Naive thymus-derived CD4-positive, alpha-beta T cell (primary cell): ENCODE measurements at regions not wholly inside any gene's neighbourhood (a gene's known extent, or its start where the extent isn't known, plus 50 kb on each side); places are given as distances from the start of the nearest gene placed in this dataset.

Source experiments
- ATAC-seq: fragments of 150-1000 bp; cut with Tn5 transposase; 2 replicates; pipeline ENCODE4 v1.10.0; 2021; ENCODE audit warnings: mild to moderate bottlenecking, moderate library complexity
- CTCF ChIA-PET: fragments of 350-600 bp; sonication (Branson Sonifier 250); formaldehyde crosslinking; loops from one replicate; lab custom pipeline; 2021; ENCODE audit warnings: antibody characterized with exemption; lab: Charles Lee
- POLR2A ChIA-PET: fragments of 350-600 bp; sonication (Branson Sonifier 250); formaldehyde crosslinking; loops from one replicate; lab custom pipeline; 2021; ENCODE audit warnings: antibody characterized with exemption, inconsistent platforms; lab: Charles Lee
- DNase-seq, 9 donors: peaks; one replicate each; pipeline versions ENCODE4 v3.0.0 to v3.0.0-alpha.2; 2020 to 2022; ENCODE audit warnings: mixed read lengths in 1 of 9
- H3K27ac ChIP-seq: one replicate; pipeline ENCODE4 v1.7.0; 2013; ENCODE audit warnings: mild to moderate bottlenecking, low read depth, low read length, moderate library complexity
- H3K27me3 ChIP-seq, 2 donors: one replicate each; pipeline ENCODE4 v1.7.0; 2013; ENCODE audit warnings: low read length in 2 of 2, mild to moderate bottlenecking in 2 of 2, moderate library complexity in 2 of 2; ENCODE audit not compliant: control insufficient read depth in 2 of 2, insufficient read depth in 2 of 2
- H3K36me3 ChIP-seq, 3 experiments: 1 replicate in 2 of 3; 2 replicates in 1 of 3; pipeline ENCODE4 v1.7.0; 2013; ENCODE audit warnings: low read length in 3 of 3, mild to moderate bottlenecking in 3 of 3, moderate library complexity in 1 of 3; ENCODE audit not compliant: insufficient read depth in 3 of 3, control insufficient read depth in 2 of 3
- H3K4me1 ChIP-seq, 2 donors: one replicate each; pipeline ENCODE4 v1.7.0; 2013; ENCODE audit warnings: low read length in 2 of 2, mild to moderate bottlenecking in 2 of 2, moderate library complexity in 1 of 2; ENCODE audit not compliant: control insufficient read depth in 2 of 2, insufficient read depth in 2 of 2
- H3K4me3 ChIP-seq: 2 replicates; pipeline ENCODE4 v1.7.0; 2013; ENCODE audit warnings: mild to moderate bottlenecking, low read length
- H3K9me3 ChIP-seq, 3 experiments: 1 replicate in 2 of 3; 2 replicates in 1 of 3; pipeline ENCODE4 v1.7.0; 2013; ENCODE audit warnings: low read length in 3 of 3; ENCODE audit not compliant: control insufficient read depth in 2 of 3
- H3K27ac Mint-ChIP-seq, 9 donors: one replicate each; pipeline ENCODE4 v1.8.0; 2020 to 2022; ENCODE audit warnings: mixed read lengths in 9 of 9, mild to moderate bottlenecking in 8 of 9, moderate library complexity in 5 of 9, inconsistent platforms in 2 of 9
- H3K27me3 Mint-ChIP-seq, 5 donors: one replicate each; pipeline ENCODE4 v1.8.0; 2021 to 2022; ENCODE audit warnings: mixed read lengths in 5 of 5, mild to moderate bottlenecking in 1 of 5
- H3K36me3 Mint-ChIP-seq, 5 donors: one replicate each; pipeline ENCODE4 v1.8.0; 2020 to 2022; ENCODE audit warnings: mixed read lengths in 5 of 5, mild to moderate bottlenecking in 3 of 5, inconsistent platforms in 1 of 5
- H3K4me1 Mint-ChIP-seq, 7 donors: one replicate each; pipeline ENCODE4 v1.8.0; 2020 to 2022; ENCODE audit warnings: mixed read lengths in 7 of 7, mild to moderate bottlenecking in 3 of 7, inconsistent platforms in 1 of 7
- H3K4me3 Mint-ChIP-seq, 10 donors: one replicate each; pipeline ENCODE4 v1.8.0; 2020 to 2022; ENCODE audit warnings: mild to moderate bottlenecking in 10 of 10, mixed read lengths in 10 of 10, moderate library complexity in 6 of 10, inconsistent platforms in 2 of 10
- H3K9me3 Mint-ChIP-seq, 11 donors: one replicate each; pipeline ENCODE4 v1.8.0; 2020 to 2022; ENCODE audit warnings: mixed read lengths in 11 of 11, mild to moderate bottlenecking in 4 of 11, inconsistent platforms in 1 of 11, moderate library complexity in 1 of 11
- intact Hi-C, 2 donors: fragments of 100-400 bp; cut with micrococcal nuclease; formaldehyde crosslinking; loops; one replicate each; pipeline ENCODE4 v1.15.1; 2023

- no peak for ATAC-seq
- intact Hi-C loops = no loop called here
- H3K4me1 Mint-ChIP-seq = peaks cover 18 to 47% (median 44%) of the 10 kb centered on the region in 7 donors
- no peaks in the 10 kb centered on the region for H3K27me3 ChIP-seq
- no peak overlapping the region for H3K4me3 ChIP-seq
- no peak overlapping the region for H3K4me3 Mint-ChIP-seq
- CTCF ChIA-PET = interaction anchor here (1.5 to 3.0 kb wide), 2 partner anchors 18 to 321 kb away, joined by 5 to 13 read pairs; no protein-coding TSS in a partner anchor
- H3K36me3 ChIP-seq = no peaks in the 10 kb centered on the region
- no peaks in the 10 kb centered on the region for H3K9me3 ChIP-seq
- H3K27ac ChIP-seq = no peak overlapping the region
- POLR2A ChIA-PET = interaction anchor here (0.6 to 2.0 kb wide), 2 partner anchors 15 to 604 kb away, joined by 3 to 6 read pairs; no protein-coding TSS in a partner anchor
- peaks cover 0 to 5% (median 0%) of the 10 kb centered on the region in 5 donors for H3K27me3 Mint-ChIP-seq
- peaks cover 0 to 15% (median 5%) of the 10 kb centered on the region in 11 donors for H3K9me3 Mint-ChIP-seq
- no peak for DNase-seq
- H3K27ac Mint-ChIP-seq = peak overlapping the region in 4 of 9 donors; percentile 26 to 49 (median 38)
- H3K4me1 ChIP-seq = peaks cover 12 to 31% of the 10 kb centered on the region in 2 donors
- peaks cover 0 to 12% (median 5%) of the 10 kb centered on the region in 5 donors for H3K36me3 Mint-ChIP-seq
Measured at GRCh38 chr13:30140973-30141372, 166.4 kb downstream of the KATNAL1 start.

DNA sequence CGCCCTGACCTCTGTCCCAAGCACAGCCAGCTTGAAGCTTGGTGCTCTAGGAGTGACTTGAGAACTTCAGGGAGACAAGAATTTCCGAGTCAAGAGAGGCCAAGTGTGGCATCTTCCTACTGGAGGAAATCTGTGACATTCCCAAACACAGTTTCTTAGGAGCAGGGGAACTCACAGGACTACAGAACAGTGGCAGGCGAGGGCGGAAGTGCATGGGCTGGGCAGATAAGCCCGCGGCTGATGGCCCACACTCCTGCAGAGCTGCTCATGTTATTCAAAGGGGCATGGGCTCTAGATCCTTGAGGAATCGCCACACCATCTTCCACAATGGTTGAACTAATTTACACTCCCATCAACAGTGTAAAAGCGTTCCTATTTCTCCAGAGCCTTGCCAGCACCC lies 168.8 kb downstream of the KATNAL1 start:
- CTCF ChIA-PET = interaction anchor here (0.8 kb wide), 1 partner anchor 16 kb away, joined by 3 read pairs; no protein-coding TSS in a partner anchor
- peaks cover 0 to 3% (median 0%) of the 10 kb centered on the region in 5 donors for H3K36me3 Mint-ChIP-seq
- ATAC-seq (no peak), DNase-seq (no peak)
- POLR2A ChIA-PET = interaction anchor here (2.0 kb wide), 1 partner anchor 9 kb away, joined by 12 read pairs; no protein-coding TSS in a partner anchor
- H3K27me3 Mint-ChIP-seq = peaks cover 0 to 5% (median 0%) of the 10 kb centered on the region in 5 donors
- Histone ChIP-seq H3K27me3 (no peaks in the 10 kb centered on the region), H3K4me1 (peaks cover 11 to 20% of the 10 kb centered on the region in 2 donors), H3K9me3 (no peaks in the 10 kb centered on the region), H3K36me3 (no peaks in the 10 kb centered on the region), H3K4me3 (no peak overlapping the region), H3K27ac (no peak overlapping the region)
- H3K4me1 Mint-ChIP-seq = peaks cover 18 to 31% (median 24%) of the 10 kb centered on the region in 7 donors
- H3K9me3 Mint-ChIP-seq = peaks cover 0 to 3% (median 0%) of the 10 kb centered on the region in 11 donors
- no peak overlapping the region for H3K4me3 Mint-ChIP-seq
- intact Hi-C loops = loop anchor here in 1 of 2 donors (10.0 kb wide), 1 partner anchor 726 kb away; no protein-coding TSS in a partner anchor
- H3K27ac Mint-ChIP-seq = peak overlapping the region in 1 of 9 donors; percentile 64

DNA sequence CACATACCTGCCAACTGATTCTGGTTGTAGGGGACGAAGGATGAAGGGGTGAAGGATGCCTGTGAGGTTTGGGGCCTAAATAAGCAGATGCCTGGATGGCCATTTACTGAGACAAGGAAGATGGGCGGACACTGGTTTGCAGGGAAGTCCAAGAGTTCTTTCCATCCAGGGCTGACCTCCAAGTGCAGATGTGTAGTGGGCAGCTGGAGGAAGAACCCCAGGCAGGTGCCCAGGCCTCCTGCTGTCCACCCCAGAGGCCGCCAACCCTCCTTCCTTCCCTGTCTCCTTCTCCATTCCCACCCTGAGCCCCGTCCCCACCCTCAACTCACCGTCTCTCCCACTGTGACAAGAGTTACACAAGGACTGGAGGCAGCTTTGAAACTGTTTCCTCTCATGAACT lies 171.5 kb downstream of the KATNAL1 start:
- Mint-ChIP-seq H3K36me3 (no peaks in the 10 kb centered on the region), H3K4me3 (no peak overlapping the region), H3K4me1 (peaks cover 13 to 24% (median 17%) of the 10 kb centered on the region in 7 donors), H3K9me3 (no peaks in the 10 kb centered on the region), H3K27me3 (peaks cover 0 to 5% (median 0%) of the 10 kb centered on the region in 5 donors), H3K27ac (peak overlapping the region in 1 of 9 donors; percentile 29)
- POLR2A ChIA-PET = interaction anchor here (0.9 to 1.1 kb wide), 2 partner anchors 12 to 18 kb away, joined by 3 read pairs; no protein-coding TSS in a partner anchor
- DNase-seq (no peak), ATAC-seq (no peak)
- no peaks in the 10 kb centered on the region for H3K9me3 ChIP-seq
- peaks cover 4 to 7% of the 10 kb centered on the region in 2 donors for H3K4me1 ChIP-seq
- H3K27me3 ChIP-seq = no peaks in the 10 kb centered on the region
- no peak overlapping the region for H3K4me3 ChIP-seq
- no peak overlapping the region for H3K27ac ChIP-seq
- intact Hi-C loops = loop anchor here in 1 of 2 donors (10.0 kb wide), 1 partner anchor 729 kb away; no protein-coding TSS in a partner anchor
- CTCF ChIA-PET = interaction anchor here (1.1 to 6.6 kb wide), 2 partner anchors 10 to 17 kb away, joined by 3 to 100 read pairs; no protein-coding TSS in a partner anchor
- no peaks in the 10 kb centered on the region for H3K36me3 ChIP-seq

DNA sequence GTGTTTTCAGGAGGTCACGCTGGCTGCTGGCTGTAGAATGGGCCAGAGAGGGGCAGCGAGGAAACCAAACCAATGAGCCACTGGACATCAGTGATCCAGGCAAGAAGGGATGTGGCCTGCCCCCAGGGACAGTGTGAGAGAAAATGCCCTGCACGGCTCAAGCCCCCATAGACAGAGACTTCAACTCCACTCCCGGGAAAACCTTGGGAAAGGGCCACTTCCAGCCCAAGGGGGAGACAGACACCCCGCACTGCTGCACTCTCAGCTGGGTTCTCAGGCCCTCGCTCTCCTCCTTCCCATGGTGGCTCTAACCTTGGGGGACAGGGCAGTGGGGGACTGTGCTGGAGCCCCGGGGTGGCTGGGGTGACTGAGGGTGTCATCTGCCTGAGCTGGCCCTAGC lies 172.0 kb downstream of the KATNAL1 start:
- DNase-seq = no peak
- Histone ChIP-seq H3K4me1 (peaks cover 4 to 7% of the 10 kb centered on the region in 2 donors), H3K27ac (no peak overlapping the region), H3K36me3 (no peaks in the 10 kb centered on the region), H3K9me3 (no peaks in the 10 kb centered on the region), H3K27me3 (no peaks in the 10 kb centered on the region), H3K4me3 (no peak overlapping the region)
- ATAC-seq = no peak
- intact Hi-C loops = loop anchor here in 1 of 2 donors (10.0 kb wide), 1 partner anchor 729 kb away; no protein-coding TSS in a partner anchor
- Mint-ChIP-seq H3K9me3 (no peaks in the 10 kb centered on the region), H3K4me3 (no peak overlapping the region), H3K4me1 (peaks cover 12 to 24% (median 17%) of the 10 kb centered on the region in 7 donors), H3K27me3 (peaks cover 0 to 2% (median 0%) of the 10 kb centered on the region in 5 donors), H3K36me3 (no peaks in the 10 kb centered on the region), H3K27ac (no peak overlapping the region)
- ChIA-PET CTCF (interaction anchor here (0.6 to 6.6 kb wide), 3 partner anchors 11 to 238 kb away, joined by 4 to 100 read pairs (median 92); no protein-coding TSS in a partner anchor), POLR2A (interaction anchor here (0.6 to 0.9 kb wide), 2 partner anchors 18 to 334 kb away, joined by 3 to 8 read pairs; no protein-coding TSS in a partner anchor)

GRCh38 chr13:30134578-30134977 lies 172.8 kb downstream of the KATNAL1 start:
- intact Hi-C loops = loop anchor here in 1 of 2 donors (10.0 kb wide), 1 partner anchor 730 kb away; no protein-coding TSS in a partner anchor
- CTCF ChIA-PET = interaction anchor here (0.6 to 6.9 kb wide), 9 partner anchors 12 to 416 kb away, joined by 3 to 100 read pairs (median 33); no protein-coding TSS in a partner anchor
- H3K27ac ChIP-seq = no peak overlapping the region
- H3K4me3 ChIP-seq = no peak overlapping the region
- H3K27me3 ChIP-seq = no peaks in the 10 kb centered on the region
- H3K4me3 Mint-ChIP-seq = no peak overlapping the region
- no peaks in the 10 kb centered on the region for H3K9me3 ChIP-seq
- H3K36me3 Mint-ChIP-seq = no peaks in the 10 kb centered on the region
- no peak for ATAC-seq
- H3K27ac Mint-ChIP-seq = peak overlapping the region in 2 of 9 donors; percentile 33 to 37
- H3K4me1 Mint-ChIP-seq = peaks cover 12 to 24% (median 17%) of the 10 kb centered on the region in 7 donors
- no peak for DNase-seq
- POLR2A ChIA-PET = interaction anchor here (0.6 to 3.2 kb wide), 5 partner anchors 7 to 601 kb away, joined by 3 to 16 read pairs (median 5); partner anchors contain the start of gene ALOX5AP
- no peaks in the 10 kb centered on the region for H3K36me3 ChIP-seq
- no peaks in the 10 kb centered on the region for H3K9me3 Mint-ChIP-seq
- H3K4me1 ChIP-seq = peaks cover 4 to 7% of the 10 kb centered on the region in 2 donors
- no peaks in the 10 kb centered on the region for H3K27me3 Mint-ChIP-seq

DNA sequence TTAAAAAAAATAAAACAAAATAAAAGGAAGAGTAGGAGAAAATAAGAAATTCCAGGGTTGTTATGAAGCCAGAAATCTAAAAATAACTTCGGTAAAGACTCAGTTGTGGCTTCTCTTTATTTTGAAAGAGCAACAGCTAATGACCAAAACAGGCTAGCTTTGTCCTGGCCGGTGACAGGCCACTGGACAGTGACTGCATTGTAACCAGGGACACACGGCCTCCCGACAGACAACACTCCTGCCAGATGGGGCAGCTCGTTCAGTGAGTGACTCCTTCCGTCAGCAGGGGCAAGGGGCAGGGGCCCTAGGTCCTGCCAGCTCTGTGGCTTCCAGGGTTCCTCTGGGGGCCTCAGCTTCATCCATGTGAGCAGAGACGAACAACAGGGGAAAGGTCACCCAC lies 173.4 kb downstream of the KATNAL1 start:
- ATAC-seq (no peak), DNase-seq (no peak)
- H3K9me3 ChIP-seq = no peaks in the 10 kb centered on the region
- Mint-ChIP-seq H3K4me3 (no peak overlapping the region), H3K9me3 (no peaks in the 10 kb centered on the region), H3K27ac (peak overlapping the region in 1 of 9 donors; percentile 33), H3K4me1 (peaks cover 12 to 24% (median 15%) of the 10 kb centered on the region in 7 donors), H3K36me3 (no peaks in the 10 kb centered on the region), H3K27me3 (no peaks in the 10 kb centered on the region)
- no peaks in the 10 kb centered on the region for H3K27me3 ChIP-seq
- CTCF ChIA-PET = interaction anchor here (0.5 to 6.9 kb wide), 10 partner anchors 12 to 510 kb away, joined by 3 to 100 read pairs (median 20); no protein-coding TSS in a partner anchor
- H3K36me3 ChIP-seq = no peaks in the 10 kb centered on the region
- peaks cover 4 to 7% of the 10 kb centered on the region in 2 donors for H3K4me1 ChIP-seq
- no peak overlapping the region for H3K4me3 ChIP-seq
- POLR2A ChIA-PET = interaction anchor here (0.6 to 3.2 kb wide), 8 partner anchors 8 to 669 kb away, joined by 3 to 16 read pairs (median 4); no protein-coding TSS in a partner anchor
- H3K27ac ChIP-seq = no peak overlapping the region
- intact Hi-C loops = loop anchor here (2.0 to 10.0 kb wide), 8 partner anchors 119 to 911 kb away; partner anchors contain the start of gene KATNAL1 (in 1 of the 2)
